ENCODE measurements at regions not wholly inside any gene's neighbourhood (a gene's known extent, or its start where the extent isn't known, plus 50 kb on each side); places are given as distances from the start of the nearest gene placed in this dataset.

DNA sequence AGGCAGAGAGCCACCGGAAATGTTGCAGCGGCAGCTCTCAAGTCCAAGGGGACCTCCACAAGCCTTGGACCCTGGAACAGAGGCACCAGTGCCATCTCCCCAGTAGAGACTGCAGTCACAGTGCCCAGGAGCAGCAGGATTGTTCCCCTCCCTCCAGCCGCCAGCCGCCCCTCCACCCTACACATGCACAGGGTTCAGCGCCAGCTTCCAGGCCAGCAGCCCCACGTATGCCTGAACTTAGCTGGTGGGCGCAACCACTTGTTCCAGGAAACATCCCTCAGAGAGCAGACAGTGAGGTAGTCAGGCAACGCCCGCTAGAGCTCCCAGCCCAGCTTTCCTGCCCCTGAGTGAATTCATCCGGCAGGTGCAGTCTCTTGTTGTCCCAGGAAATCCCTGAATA, 1098.1 kb upstream of the NCAM2 start:
- no peak for TF ChIP-seq CTCF (IDR thresholded peaks at IDR 0.05 in 8 of 11, conservative IDR thresholded peaks at IDR 0.05 in 3 of 11)
- no peak for TF ChIP-seq POLR2A (IDR thresholded peaks at IDR 0.05)
- no peak for TF ChIP-seq POLR2AphosphoS5 (IDR thresholded peaks at IDR 0.05)
